NCI-H345 treated with DMSO at 0.1 percent for 48 hours (cell line): ENCODE measurements at regions not wholly inside any gene's neighbourhood (a gene's known extent, or its start where the extent isn't known, plus 50 kb on each side); places are given as distances from the start of the nearest gene placed in this dataset.

Source experiments
- DNase-seq: peaks from one replicate; lab custom pipeline; 2025; ENCODE audit not compliant: unreplicated experiment; lab: John Stamatoyannopoulos, UW

DNA sequence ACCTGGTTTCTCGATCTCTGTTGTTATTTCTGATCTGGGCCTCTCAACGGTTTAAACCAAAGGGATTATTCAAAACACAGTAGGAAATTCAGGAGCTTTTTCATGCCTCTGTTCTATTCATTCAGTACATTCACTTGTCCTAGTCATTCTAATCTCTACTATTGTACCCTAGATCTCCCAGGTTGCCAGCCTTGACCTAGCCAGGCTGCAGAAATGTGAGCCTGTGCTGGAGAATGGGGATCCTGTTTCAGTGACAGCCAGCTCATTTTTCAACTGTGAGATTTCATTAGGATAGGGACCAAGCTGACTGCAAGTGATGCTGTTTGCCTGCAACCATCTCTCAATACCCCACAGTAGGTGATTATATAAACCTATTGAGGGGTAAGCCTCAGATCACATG, 186.2 kb downstream of the CMPK2 start:
- DNase-seq: no peak

DNA sequence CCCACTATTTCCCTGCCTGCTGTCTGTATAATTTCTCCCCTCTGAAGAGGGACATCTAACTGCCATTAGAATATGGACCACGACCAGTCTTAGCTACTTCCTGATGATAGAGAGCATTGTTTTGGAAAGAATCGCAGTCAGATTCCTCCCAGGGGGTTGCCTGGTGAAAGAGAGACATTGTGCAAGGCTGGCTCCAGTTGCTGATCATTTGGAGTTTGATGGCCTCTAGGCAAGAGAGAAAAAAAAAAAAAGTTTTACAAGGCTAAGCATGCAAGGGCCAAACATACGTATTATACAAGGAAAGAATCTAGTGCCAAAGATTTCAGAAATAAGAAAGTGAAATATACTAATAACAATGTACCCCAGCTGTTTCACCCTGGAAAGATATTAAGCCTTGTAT, 182.2 kb downstream of the CMPK2 start:
- DNase-seq: no peak

DNA sequence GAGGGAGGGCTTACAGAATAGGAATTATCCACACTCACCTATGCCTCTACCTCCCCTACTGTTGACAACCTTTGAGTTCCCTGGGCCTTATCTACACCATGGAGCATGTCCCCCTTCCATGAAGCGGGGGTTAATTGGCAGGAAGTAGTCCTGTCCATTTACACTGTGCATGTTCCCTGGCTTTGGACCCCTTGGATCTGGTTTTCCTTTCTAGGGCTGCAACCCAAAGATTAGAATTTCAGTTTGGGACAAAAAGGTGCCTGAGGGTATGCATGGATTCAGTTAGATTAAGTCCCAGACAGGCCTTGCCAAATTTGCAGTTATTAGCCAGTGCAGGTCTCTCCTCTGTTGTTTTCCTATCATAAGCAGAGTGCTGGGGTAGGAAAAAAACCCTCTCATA, 180.3 kb downstream of the CMPK2 start:
- DNase-seq: no peak

DNA sequence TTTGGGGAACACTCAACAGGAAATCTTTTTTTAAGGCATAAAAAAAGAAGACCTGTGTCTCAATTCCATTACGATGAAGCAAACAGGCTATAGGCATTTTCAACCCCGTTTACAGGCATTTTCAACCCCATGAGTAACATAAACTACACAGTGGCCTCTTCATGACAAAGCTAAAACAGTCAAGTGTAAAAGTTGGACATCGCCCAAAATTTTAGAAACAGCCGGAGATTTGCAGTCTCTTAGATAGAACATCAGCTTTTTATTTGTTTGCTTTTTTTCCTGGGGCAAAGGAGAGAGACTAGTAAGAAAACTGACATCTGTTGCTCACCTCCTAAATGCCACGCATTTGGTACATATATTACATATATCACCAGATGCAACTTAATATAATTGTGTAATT, 173.7 kb downstream of the CMPK2 start:
- DNase-seq: no peak

GRCh38 chr2:6692819-6693218, 172.9 kb downstream of the CMPK2 start:
- no peak for DNase-seq

DNA sequence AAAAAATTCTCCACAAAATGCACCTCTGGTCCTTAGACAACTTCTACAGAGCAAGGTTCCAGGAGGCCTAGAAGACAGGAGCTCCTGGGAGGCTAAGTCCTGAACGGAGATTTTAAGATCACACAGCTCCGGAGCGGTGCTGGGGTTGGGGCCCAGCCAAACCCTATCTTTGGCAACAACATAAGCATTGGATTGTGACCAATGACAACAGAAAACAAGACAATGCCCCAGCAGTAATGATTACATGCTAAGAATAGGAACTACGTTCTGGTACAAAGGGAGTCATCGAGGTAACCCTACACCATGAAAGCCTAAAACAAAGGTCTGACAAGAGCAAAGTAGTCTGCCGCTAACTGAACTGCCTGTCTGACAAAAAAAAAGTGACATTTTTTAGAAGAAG, 171.2 kb downstream of the CMPK2 start:
- DNase-seq: peak; percentile 34

- no peak for DNase-seq
Observed at GRCh38 chr2:6700335-6700734, 165.4 kb downstream of the CMPK2 start.

DNA sequence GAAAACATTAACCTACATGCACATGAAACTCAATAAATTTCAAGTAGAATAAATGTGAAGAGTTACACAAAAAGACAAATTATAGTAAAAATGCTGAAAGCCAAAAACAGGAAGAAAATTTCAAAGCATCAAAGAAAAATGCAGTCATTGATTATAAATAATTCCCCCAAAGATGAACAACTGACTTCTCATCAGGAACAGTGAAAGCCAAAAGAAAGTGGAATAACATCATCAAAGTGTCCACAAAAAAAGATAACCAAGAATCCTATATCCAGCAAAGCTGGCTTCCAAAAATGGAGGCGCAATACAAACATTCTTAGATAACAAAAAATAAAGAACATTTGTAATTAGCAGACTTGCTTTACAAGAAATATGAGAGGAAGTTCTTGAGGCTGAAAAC, 161.6 kb downstream of the CMPK2 start:
- DNase-seq: no peak

DNA sequence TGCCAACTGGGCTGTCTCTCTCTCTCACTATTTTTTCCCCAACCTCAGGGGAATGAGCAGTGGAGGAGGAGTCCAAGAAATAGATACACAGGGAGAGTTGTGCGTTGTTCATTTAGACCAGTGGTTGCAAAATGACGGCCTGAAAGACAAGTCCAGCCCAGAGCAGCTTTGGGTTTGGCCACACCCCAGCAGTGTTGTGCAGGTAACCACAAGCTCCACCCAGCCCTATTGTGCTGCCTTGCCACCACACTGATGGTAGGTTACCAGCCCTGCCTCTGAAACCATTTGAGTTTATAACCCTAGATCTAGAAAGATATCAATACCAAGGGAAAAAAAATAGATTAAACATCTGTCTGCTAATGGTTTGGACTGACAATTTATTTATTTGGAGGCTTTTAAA, 144.3 kb downstream of the CMPK2 start:
- DNase-seq: no peak

DNA sequence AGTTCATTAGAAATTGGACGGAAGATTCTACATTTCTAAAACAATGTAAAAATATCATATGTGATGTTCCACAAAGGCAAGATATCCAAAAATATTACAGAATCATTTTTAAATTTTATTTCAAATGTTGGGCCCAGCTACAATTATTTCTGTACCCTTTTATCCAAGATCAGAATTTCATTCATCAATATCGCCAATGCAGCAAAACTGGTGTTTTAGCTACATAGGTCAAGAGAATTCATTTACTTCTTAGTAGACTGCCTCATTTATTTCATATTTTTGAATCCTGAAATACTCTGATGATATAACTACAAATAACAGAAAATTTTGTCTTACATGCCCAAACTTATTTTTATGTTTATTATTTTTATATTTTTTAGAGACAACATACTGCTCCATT, 143.1 kb downstream of the CMPK2 start:
- DNase-seq: no peak

- no peak for DNase-seq
Observed at GRCh38 chr2:6723865-6724604, 141.7 kb downstream of the CMPK2 start.

DNA sequence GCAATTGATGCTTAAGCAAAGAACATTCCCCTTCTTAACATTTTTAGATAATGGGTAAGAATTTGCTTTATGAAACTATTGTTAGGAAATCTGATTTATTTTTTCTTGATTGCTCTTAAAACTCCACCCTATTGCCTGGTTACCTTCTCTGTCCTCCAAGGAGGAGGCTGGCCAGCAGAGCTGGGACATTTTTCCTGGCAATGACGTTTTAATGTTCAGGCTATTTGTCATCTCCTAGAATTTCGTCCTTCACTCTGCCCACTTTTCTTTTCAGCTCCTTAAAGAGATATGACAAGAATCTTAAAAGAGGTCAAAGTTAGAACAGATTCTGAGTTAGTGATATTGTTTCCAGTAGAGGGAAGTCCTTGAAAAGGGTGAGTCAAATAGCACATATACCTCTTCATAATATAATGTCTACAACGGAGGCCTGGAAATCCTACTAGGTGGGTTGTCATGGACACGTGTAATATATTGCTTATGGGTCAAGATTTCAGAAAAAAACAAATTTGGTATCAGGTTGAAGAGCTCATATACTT, 141.0 kb downstream of the CMPK2 start:
- DNase-seq: no peak

DNA sequence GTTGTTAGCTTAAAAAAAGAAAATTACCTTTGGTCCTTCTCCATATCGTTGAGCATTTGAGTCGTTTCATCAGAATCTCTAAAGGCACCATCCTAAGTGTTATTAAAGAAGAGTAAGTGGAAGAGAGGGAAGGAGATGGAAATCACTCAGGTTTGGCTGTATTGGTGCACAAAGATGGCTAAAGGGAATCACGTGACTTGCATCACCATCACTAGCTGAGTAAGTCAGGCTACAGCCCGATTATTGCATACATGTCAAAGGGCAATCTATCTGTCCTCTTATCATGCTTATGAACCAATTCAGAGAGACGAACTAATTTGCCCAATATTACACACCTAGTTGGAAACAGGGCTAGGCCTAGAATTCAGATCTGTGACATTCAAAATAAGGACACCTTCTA, 137.6 kb downstream of the CMPK2 start:
- DNase-seq: no peak

- DNase-seq: no peak
Observed at GRCh38 chr2:6730003-6730402, 135.7 kb downstream of the CMPK2 start.

- DNase-seq: no peak
Observed at GRCh38 chr2:6730649-6731532, 134.8 kb downstream of the CMPK2 start.

- no peak for DNase-seq
Observed at GRCh38 chr2:6739547-6739946, 126.2 kb downstream of the CMPK2 start.

GRCh38 chr2:6741229-6741628, 124.5 kb downstream of the CMPK2 start:
- no peak for DNase-seq

- no peak for DNase-seq
Observed at GRCh38 chr2:6744038-6744437, 121.7 kb downstream of the CMPK2 start.

DNA sequence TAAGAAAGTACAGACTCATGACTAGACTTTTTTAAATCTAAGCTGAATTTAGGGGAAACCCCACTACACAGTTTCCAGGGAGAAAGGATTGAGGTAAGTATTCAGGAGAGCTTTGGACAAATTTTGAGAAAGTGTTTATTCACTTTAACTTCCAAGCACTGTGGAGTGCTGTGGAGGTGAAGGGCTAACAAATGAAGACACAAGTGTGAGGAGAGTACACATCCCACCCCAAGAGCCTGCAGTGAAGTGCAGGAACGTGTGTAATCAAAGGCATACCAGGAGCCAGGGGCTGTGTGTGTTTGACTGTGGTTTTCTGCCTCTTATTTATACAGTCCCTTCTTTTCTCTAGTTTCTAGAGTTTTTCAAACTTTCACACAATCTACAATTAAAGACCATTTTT, 118.3 kb downstream of the CMPK2 start:
- no peak for DNase-seq

GRCh38 chr2:6748406-6749067, 117.2 kb downstream of the CMPK2 start:
- DNase-seq: no peak

GRCh38 chr2:6749962-6750361, 115.7 kb downstream of the CMPK2 start:
- DNase-seq: no peak
